ENCODE measurements at regions not wholly inside any gene's neighbourhood (a gene's known extent, or its start where the extent isn't known, plus 50 kb on each side); places are given as distances from the start of the nearest gene placed in this dataset.

DNA sequence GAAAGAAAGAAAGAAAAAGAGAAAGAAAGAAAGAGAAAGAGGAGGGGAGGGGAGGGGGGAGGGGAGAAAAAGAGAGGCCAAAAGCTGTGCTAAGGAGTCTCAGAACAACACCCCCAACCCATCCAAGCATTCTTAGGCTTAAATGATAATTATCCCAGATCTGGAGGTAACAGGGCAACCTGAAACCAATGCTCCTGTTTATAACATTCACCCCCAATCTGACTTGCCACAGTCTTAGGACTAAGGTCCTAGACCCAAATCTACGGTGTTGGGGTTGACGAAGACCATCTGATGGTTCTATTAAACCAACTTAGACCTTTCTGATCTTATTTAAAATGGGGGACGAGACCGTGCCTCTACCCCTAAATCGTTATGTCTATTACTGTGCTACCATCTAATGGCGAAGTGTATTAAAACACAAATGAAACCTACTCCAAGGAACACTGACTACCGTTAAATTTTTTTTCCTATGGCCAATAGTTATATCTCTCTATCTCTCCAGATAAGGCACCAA, 119.3 kb upstream of the CDC42BPA start (continued):
- peak; percentile 7; the same call in 1 of the 2 replicates for TF ChIP-seq TOE1 (IDR thresholded peaks at IDR 0.05; ENCODE audit: borderline replicate concordance)
- no peak for TF ChIP-seq TOE1 (CRISPR knock-in tag; IDR thresholded peaks at IDR 0.05; ENCODE audit: borderline replicate concordance, low read depth)
- no peak for TF ChIP-seq MCM5 (IDR thresholded peaks at IDR 0.05; ENCODE audit: low read depth)
- TF ChIP-seq BRD9 (IDR thresholded peaks at IDR 0.05; ENCODE audit: low read depth, partially characterized antibody): peak; percentile 62
- no peak for TF ChIP-seq NFIC (IDR thresholded peaks at IDR 0.05)
- TF ChIP-seq TEAD4 (IDR thresholded peaks at IDR 0.05; ENCODE audit: low read length): peak; percentile 41
- TF ChIP-seq TEAD4 (CRISPR knock-in tag; IDR thresholded peaks at IDR 0.05; ENCODE audit: borderline replicate concordance): no peak
- TF ChIP-seq, protein P1, sequence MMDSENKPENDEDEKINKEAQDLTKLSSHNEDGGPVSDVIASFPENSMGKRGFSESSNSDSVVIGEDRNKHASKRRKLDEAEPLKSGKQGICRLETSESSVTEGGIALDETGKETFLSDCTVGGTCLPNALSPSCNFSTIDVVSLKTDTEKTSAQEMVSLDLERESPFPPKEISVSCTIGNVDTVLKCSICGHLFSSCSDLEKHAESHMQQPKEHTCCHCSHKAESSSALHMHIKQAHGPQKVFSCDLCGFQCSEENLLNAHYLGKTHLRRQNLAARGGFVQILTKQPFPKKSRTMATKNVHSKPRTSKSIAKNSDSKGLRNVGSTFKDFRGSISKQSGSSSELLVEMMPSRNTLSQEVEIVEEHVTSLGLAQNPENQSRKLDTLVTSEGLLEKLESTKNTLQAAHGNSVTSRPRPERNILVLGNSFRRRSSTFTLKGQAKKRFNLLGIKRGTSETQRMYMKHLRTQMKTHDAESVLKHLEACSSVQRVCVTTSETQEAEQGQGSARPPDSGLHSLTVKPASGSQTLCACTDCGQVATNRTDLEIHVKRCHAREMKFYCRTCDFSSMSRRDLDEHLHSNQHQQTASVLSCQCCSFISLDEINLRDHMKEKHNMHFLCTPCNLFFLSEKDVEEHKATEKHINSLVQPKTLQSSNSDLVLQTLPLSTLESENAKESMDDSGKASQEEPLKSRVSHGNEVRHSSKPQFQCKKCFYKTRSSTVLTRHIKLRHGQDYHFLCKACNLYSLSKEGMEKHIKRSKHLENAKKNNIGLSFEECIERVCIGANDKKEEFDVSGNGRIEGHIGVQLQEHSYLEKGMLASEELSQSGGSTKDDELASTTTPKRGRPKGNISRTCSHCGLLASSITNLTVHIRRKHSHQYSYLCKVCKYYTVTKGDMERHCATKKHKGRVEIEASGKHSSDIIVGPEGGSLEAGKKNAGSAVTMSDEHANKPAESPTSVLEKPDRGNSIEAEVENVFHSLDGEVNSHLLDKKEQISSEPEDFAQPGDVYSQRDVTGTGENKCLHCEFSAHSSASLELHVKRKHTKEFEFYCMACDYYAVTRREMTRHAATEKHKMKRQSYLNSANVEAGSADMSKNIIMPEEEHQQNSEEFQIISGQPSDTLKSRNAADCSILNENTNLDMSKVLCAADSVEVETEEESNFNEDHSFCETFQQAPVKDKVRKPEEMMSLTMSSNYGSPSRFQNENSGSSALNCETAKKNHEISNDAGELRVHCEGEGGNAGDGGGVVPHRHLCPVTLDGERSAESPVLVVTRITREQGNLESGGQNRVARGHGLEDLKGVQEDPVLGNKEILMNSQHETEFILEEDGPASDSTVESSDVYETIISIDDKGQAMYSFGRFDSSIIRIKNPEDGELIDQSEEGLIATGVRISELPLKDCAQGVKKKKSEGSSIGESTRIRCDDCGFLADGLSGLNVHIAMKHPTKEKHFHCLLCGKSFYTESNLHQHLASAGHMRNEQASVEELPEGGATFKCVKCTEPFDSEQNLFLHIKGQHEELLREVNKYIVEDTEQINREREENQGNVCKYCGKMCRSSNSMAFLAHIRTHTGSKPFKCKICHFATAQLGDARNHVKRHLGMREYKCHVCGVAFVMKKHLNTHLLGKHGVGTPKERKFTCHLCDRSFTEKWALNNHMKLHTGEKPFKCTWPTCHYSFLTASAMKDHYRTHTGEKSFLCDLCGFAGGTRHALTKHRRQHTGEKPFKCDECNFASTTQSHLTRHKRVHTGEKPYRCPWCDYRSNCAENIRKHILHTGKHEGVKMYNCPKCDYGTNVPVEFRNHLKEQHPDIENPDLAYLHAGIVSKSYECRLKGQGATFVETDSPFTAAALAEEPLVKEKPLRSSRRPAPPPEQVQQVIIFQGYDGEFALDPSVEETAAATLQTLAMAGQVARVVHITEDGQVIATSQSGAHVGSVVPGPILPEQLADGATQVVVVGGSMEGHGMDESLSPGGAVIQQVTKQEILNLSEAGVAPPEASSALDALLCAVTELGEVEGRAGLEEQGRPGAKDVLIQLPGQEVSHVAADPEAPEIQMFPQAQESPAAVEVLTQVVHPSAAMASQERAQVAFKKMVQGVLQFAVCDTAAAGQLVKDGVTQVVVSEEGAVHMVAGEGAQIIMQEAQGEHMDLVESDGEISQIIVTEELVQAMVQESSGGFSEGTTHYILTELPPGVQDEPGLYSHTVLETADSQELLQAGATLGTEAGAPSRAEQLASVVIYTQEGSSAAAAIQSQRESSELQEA (IDR thresholded peaks at IDR 0.05; ENCODE audit: low read depth): no peak; the same call in 1 of the 2 replicates
- TF ChIP-seq, protein P2, sequence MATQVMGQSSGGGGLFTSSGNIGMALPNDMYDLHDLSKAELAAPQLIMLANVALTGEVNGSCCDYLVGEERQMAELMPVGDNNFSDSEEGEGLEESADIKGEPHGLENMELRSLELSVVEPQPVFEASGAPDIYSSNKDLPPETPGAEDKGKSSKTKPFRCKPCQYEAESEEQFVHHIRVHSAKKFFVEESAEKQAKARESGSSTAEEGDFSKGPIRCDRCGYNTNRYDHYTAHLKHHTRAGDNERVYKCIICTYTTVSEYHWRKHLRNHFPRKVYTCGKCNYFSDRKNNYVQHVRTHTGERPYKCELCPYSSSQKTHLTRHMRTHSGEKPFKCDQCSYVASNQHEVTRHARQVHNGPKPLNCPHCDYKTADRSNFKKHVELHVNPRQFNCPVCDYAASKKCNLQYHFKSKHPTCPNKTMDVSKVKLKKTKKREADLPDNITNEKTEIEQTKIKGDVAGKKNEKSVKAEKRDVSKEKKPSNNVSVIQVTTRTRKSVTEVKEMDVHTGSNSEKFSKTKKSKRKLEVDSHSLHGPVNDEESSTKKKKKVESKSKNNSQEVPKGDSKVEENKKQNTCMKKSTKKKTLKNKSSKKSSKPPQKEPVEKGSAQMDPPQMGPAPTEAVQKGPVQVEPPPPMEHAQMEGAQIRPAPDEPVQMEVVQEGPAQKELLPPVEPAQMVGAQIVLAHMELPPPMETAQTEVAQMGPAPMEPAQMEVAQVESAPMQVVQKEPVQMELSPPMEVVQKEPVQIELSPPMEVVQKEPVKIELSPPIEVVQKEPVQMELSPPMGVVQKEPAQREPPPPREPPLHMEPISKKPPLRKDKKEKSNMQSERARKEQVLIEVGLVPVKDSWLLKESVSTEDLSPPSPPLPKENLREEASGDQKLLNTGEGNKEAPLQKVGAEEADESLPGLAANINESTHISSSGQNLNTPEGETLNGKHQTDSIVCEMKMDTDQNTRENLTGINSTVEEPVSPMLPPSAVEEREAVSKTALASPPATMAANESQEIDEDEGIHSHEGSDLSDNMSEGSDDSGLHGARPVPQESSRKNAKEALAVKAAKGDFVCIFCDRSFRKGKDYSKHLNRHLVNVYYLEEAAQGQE (IDR thresholded peaks at IDR 0.05; ENCODE audit: borderline replicate concordance): peak; percentile 92
- TF ChIP-seq, protein P2 (CRISPR knock-in tag; IDR thresholded peaks at IDR 0.05; ENCODE audit: low read depth): no peak
- TF ChIP-seq, protein P3, sequence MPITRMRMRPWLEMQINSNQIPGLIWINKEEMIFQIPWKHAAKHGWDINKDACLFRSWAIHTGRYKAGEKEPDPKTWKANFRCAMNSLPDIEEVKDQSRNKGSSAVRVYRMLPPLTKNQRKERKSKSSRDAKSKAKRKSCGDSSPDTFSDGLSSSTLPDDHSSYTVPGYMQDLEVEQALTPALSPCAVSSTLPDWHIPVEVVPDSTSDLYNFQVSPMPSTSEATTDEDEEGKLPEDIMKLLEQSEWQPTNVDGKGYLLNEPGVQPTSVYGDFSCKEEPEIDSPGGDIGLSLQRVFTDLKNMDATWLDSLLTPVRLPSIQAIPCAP (CRISPR knock-in tag; IDR thresholded peaks at IDR 0.05; ENCODE audit: borderline replicate concordance): no peak
- no peak; the same call in 1 of the 2 replicates for TF ChIP-seq GATAD2B (IDR thresholded peaks at IDR 0.05; ENCODE audit: borderline replicate concordance)
